HFFc6 (cell line): ENCODE measurements at regions not wholly inside any gene's neighbourhood (a gene's known extent, or its start where the extent isn't known, plus 50 kb on each side); places are given as distances from the start of the nearest gene placed in this dataset.

ENCODE experiments used
- DNase-seq: peaks from one replicate; pipeline ENCODE4 v3.0.0-alpha.2; 2018
- H3K27ac Mint-ChIP-seq: 2 replicates; pipeline ENCODE4 v1.8.0; 2020; ENCODE audit warnings: mild to moderate bottlenecking, mixed read lengths
- H3K27me3 Mint-ChIP-seq: 2 replicates; pipeline ENCODE4 v1.8.0; 2021; ENCODE audit warnings: mild to moderate bottlenecking, moderate library complexity, mixed read lengths; ENCODE audit not compliant: insufficient read depth
- H3K36me3 Mint-ChIP-seq: 2 replicates; pipeline ENCODE4 v1.8.0; 2021; ENCODE audit warnings: low read depth, mixed read lengths
- H3K4me1 Mint-ChIP-seq: 2 replicates; pipeline ENCODE4 v1.8.0; 2020; ENCODE audit warnings: low read depth, mixed read lengths
- H3K4me3 Mint-ChIP-seq: 2 replicates; pipeline ENCODE4 v1.8.0; 2020; ENCODE audit warnings: mild to moderate bottlenecking, moderate library complexity, mixed read lengths
- H3K9me3 Mint-ChIP-seq: 2 replicates; pipeline ENCODE4 v1.8.0; 2020; ENCODE audit warnings: mild to moderate bottlenecking, mixed read lengths
- TF ChIP-seq, protein P1 (sequence below): fragments of 200-600 bp; sonication (generic); IDR thresholded peaks from 2 replicates; pipeline ENCODE4 v1.5.0; 2021; ENCODE audit warnings: antibody characterized with exemption, mild to moderate bottlenecking

DNA sequence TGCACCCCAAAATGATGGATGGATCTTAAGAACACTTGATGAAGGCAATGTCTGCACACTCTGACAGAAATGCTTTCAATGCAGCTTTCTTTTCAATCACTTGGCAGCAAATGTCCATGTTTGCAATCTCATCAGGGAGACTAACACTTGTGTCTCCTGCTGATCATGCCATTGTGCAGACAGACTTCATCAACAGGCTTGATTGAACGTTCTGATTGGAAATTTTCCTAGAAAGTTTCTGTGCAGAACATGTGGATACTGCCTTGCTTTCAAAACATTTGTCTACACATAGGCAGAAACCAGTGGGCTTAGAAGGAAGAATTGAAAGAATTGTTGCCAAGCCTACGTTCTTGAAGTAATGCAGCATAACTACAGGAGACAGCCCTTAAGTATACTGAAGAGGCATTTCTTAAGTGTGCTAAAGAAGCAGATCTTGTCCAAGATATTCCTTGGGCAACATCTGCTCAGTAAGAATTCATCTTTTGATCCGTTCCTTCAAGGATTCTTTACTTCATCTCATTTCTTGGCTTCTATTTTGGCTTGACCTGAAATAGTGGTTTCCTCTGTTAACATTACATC is 120.4 kb upstream of the PLCB4 start:
- no peak for DNase-seq
- Mint-ChIP-seq H3K27ac (no peak overlapping the region), H3K4me1 (peaks cover 9% of the 10 kb centered on the region; the same call in 1 of the 2 replicates), H3K4me3 (no peak overlapping the region), H3K36me3 (peaks cover 4% of the 10 kb centered on the region; the same call in 1 of the 2 replicates), H3K9me3 (no peaks in the 10 kb centered on the region), H3K27me3 (peaks cover 2% of the 10 kb centered on the region; the same call in 1 of the 2 replicates)
- TF ChIP-seq, protein P1, sequence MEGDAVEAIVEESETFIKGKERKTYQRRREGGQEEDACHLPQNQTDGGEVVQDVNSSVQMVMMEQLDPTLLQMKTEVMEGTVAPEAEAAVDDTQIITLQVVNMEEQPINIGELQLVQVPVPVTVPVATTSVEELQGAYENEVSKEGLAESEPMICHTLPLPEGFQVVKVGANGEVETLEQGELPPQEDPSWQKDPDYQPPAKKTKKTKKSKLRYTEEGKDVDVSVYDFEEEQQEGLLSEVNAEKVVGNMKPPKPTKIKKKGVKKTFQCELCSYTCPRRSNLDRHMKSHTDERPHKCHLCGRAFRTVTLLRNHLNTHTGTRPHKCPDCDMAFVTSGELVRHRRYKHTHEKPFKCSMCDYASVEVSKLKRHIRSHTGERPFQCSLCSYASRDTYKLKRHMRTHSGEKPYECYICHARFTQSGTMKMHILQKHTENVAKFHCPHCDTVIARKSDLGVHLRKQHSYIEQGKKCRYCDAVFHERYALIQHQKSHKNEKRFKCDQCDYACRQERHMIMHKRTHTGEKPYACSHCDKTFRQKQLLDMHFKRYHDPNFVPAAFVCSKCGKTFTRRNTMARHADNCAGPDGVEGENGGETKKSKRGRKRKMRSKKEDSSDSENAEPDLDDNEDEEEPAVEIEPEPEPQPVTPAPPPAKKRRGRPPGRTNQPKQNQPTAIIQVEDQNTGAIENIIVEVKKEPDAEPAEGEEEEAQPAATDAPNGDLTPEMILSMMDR = no peak

DNA sequence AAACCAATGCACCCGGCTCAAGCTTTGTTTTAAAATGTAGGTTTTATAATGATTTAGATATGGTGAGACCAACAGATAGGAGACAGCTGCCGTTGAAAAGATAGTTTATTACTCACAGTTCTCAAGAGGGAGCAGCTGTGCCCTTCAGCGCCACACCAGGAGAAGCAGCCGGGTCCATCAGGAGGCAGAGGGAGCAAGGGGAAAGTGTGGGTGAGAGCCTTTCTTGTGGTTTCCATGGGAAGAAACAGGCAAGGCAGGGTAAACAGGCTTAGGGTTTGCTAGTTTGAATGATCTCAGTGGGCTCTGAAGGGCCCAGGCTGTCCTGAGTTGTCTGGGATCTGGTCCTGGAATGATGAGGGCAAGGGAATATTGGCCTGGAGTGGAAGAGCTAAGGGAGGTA is 117.7 kb upstream of the PLCB4 start:
- H3K4me3 Mint-ChIP-seq = no peak overlapping the region

DNA sequence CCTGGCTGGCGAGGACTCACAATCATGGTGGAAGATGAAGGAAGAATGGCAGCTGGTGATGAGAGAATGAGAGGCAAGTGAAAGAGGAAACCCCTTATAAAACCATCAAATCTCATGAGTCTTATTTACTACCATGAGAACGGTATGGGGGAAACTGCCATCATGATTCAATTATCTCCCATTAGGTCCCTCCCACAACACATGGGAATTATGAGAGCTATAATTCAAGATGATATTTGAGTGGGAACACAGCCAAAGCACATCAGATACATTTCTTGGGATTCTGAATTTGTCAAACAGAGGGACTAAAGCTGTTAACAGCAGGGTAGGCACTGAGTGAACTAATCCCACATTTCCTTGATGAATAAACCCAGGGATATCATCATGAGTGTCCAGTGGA is 116.2 kb upstream of the PLCB4 start:
- TF ChIP-seq, protein P1 = no peak
- Mint-ChIP-seq H3K9me3 (no peaks in the 10 kb centered on the region), H3K27me3 (peaks cover 2% of the 10 kb centered on the region; the same call in 1 of the 2 replicates), H3K4me1 (peaks cover 8% of the 10 kb centered on the region), H3K36me3 (no peaks in the 10 kb centered on the region), H3K4me3 (no peak overlapping the region), H3K27ac (no peak overlapping the region)
- no peak for DNase-seq

More for the DNA sequence above, 117.7 kb upstream of the PLCB4 start:
- Mint-ChIP-seq H3K27ac (no peak overlapping the region), H3K9me3 (no peaks in the 10 kb centered on the region), H3K4me1 (peaks cover 9% of the 10 kb centered on the region; the same call in 1 of the 2 replicates), H3K36me3 (no peaks in the 10 kb centered on the region), H3K27me3 (peaks cover 2% of the 10 kb centered on the region; the same call in 1 of the 2 replicates)
- TF ChIP-seq, protein P1 = no peak
- DNase-seq = no peak

DNA sequence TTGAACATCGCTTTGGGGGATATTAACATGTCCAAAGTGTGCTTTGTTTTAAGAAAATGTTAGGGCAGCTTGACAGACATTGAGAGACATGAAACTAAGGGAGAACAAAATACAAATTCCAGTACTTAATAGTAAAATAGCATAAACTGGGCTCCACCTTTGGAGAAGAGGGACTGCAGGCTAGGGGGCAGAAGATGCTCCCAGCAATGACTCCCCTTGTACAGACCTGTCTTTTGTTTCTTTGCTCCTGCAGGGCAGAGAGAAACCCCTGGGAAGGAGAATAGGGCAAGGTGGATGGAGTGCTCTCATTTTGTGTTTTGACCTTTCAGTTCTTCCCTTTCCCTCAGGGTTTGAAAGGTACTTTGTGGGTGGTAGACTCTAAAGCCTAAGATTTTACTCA is 115.6 kb upstream of the PLCB4 start:
- H3K36me3 Mint-ChIP-seq = no peaks in the 10 kb centered on the region
- 0 out of 2 replicates have a peak, but pooled peaks cover 2% of the 10 kb centered on the region for H3K27me3 Mint-ChIP-seq
- TF ChIP-seq, protein P1 = no peak; the same call in 1 of the 2 replicates
- H3K4me1 Mint-ChIP-seq = peaks cover 12% of the 10 kb centered on the region
- no peaks in the 10 kb centered on the region for H3K9me3 Mint-ChIP-seq
- H3K27ac Mint-ChIP-seq = no peak overlapping the region
- H3K4me3 Mint-ChIP-seq = no peak overlapping the region
- no peak for DNase-seq

DNA sequence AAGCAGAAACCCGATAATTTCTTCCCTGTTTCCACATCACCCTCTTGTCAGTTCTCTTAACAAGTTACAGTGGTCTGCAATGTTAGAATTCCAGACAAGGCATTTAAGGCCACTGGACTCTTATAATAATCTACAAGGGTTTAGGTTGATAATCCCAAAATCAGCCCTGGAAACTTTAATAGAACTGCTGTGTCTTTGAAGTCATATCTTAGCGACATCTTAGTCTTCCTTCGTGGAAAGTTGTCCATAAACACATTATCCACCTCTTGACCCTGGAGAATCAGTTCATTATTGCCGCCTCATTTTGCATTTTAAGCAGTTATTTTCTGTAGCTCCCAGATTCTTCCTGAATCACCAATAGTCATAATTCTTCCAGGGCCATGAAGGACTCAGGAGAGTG is 108.6 kb upstream of the PLCB4 start:
- Mint-ChIP-seq H3K27ac (no peak overlapping the region), H3K4me1 (peaks cover 26% of the 10 kb centered on the region), H3K9me3 (no peaks in the 10 kb centered on the region), H3K4me3 (no peak overlapping the region), H3K27me3 (no peaks in the 10 kb centered on the region), H3K36me3 (no peaks in the 10 kb centered on the region)
- no peak for DNase-seq
- TF ChIP-seq, protein P1 = no peak
